CD4-positive, alpha-beta memory T cell (primary cell): ENCODE measurements at regions not wholly inside any gene's neighbourhood (a gene's known extent, or its start where the extent isn't known, plus 50 kb on each side); places are given as distances from the start of the nearest gene placed in this dataset.
"Not testable (repeated sequence)": the region's sequence is repeated elsewhere in the genome, so short reads cannot be mapped to it uniquely, and the experiment has no call there.

Experiments used
- CTCF ChIA-PET: fragments of 350-600 bp; sonication (Branson Sonifier 250); formaldehyde crosslinking; loops from one replicate; lab custom pipeline; 2021; ENCODE audit warnings: inconsistent platforms; ENCODE audit not compliant: partially characterized antibody; lab: Charles Lee
- POLR2A ChIA-PET: fragments of 350-600 bp; sonication (Branson Sonifier 250); formaldehyde crosslinking; loops from one replicate; lab custom pipeline; 2021; ENCODE audit not compliant: partially characterized antibody; lab: Charles Lee
- DNase-seq, 5 donors: peaks; one replicate each; pipeline versions ENCODE4 v3.0.0 to v3.0.0-alpha.2; 2020 to 2022; ENCODE audit warnings: mixed read lengths in 1 of 5
- H3K27ac ChIP-seq: one replicate; pipeline ENCODE4 v1.7.0; 2013; ENCODE audit warnings: low read depth, low read length
- H3K27me3 ChIP-seq: 2 replicates; pipeline ENCODE4 v1.7.0; 2013; ENCODE audit warnings: mild to moderate bottlenecking, low read length, moderate library complexity; ENCODE audit not compliant: insufficient read depth
- H3K36me3 ChIP-seq: 2 replicates; pipeline ENCODE4 v1.7.0; 2013; ENCODE audit warnings: mild to moderate bottlenecking, low read length, moderate library complexity; ENCODE audit not compliant: insufficient read depth
- H3K4me1 ChIP-seq: 2 replicates; pipeline ENCODE4 v1.7.0; 2013; ENCODE audit warnings: mild to moderate bottlenecking, low read length, moderate library complexity; ENCODE audit not compliant: insufficient read depth
- H3K4me3 ChIP-seq, 2 donors: one replicate each; pipeline ENCODE4 v1.7.0; 2013; ENCODE audit warnings: low read length in 2 of 2, mild to moderate bottlenecking in 1 of 2
- H3K9me3 ChIP-seq, 2 donors: one replicate each; pipeline ENCODE4 v1.7.0; 2013; ENCODE audit warnings: low read length in 2 of 2, control low read depth in 1 of 2; ENCODE audit not compliant: control insufficient read depth in 1 of 2
- H3K27ac Mint-ChIP-seq, 7 donors: one replicate each; pipeline ENCODE4 v1.8.0; 2020 to 2021; ENCODE audit warnings: mixed read lengths in 7 of 7, mild to moderate bottlenecking in 6 of 7, inconsistent platforms in 3 of 7, moderate library complexity in 3 of 7
- H3K27me3 Mint-ChIP-seq, 2 donors: one replicate each; pipeline ENCODE4 v1.8.0; 2020 to 2021; ENCODE audit warnings: mixed read lengths in 2 of 2
- H3K36me3 Mint-ChIP-seq, 2 donors: one replicate each; pipeline ENCODE4 v1.8.0; 2020 to 2021; ENCODE audit warnings: mixed read lengths in 2 of 2, inconsistent platforms in 1 of 2, mild to moderate bottlenecking in 1 of 2
- H3K4me1 Mint-ChIP-seq, 4 donors: one replicate each; pipeline ENCODE4 v1.8.0; 2020 to 2021; ENCODE audit warnings: mixed read lengths in 4 of 4, mild to moderate bottlenecking in 1 of 4
- H3K4me3 Mint-ChIP-seq, 8 donors: one replicate each; pipeline ENCODE4 v1.8.0; 2020 to 2021; ENCODE audit warnings: mixed read lengths in 8 of 8, mild to moderate bottlenecking in 7 of 8, moderate library complexity in 6 of 8, inconsistent platforms in 3 of 8
- H3K9me3 Mint-ChIP-seq, 8 donors: one replicate each; pipeline ENCODE4 v1.8.0; 2020 to 2021; ENCODE audit warnings: mixed read lengths in 8 of 8, mild to moderate bottlenecking in 5 of 8, inconsistent platforms in 3 of 8, moderate library complexity in 1 of 8
- intact Hi-C: fragments of 100-400 bp; cut with micrococcal nuclease; formaldehyde crosslinking; loops from one replicate; pipeline ENCODE4 v1.15.1; 2023

DNA sequence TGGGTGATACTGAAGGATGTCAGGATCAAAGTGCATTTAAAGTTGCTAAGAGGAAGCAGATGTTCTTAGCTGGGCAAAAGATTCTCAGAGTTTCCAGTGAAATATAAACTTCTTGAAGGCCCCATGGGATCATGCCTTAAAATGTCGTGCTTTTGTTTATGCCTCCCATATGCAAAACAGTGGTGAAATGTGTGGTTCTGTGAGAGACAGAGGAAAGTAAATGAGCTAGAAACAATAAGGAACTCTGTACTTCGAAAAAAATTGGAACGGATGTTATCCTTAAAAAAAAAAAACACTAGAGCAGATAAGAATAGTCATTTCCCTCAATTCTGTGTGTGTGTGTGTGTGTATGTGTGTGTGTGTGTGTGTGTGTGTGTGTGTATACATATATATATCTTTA, 497.0 kb upstream of the TBL1XR1 start:
- Histone ChIP-seq H3K4me1 (no peaks in the 10 kb centered on the region), H3K9me3 (no peaks in the 10 kb centered on the region), H3K27me3 (no peaks in the 10 kb centered on the region), H3K27ac (no peak overlapping the region), H3K4me3 (no peak overlapping the region), H3K36me3 (no peaks in the 10 kb centered on the region)
- ChIA-PET POLR2A (no interaction called here), CTCF (no interaction called here)
- Mint-ChIP-seq H3K36me3 (no peaks in the 10 kb centered on the region), H3K27me3 (no peaks in the 10 kb centered on the region), H3K4me3 (no peak overlapping the region), H3K27ac (no peak overlapping the region), H3K4me1 (peaks cover 1 to 7% (median 4%) of the 10 kb centered on the region in 4 donors), H3K9me3 (no peaks in the 10 kb centered on the region)
- DNase-seq = no peak
- intact Hi-C loops = no loop called here

DNA sequence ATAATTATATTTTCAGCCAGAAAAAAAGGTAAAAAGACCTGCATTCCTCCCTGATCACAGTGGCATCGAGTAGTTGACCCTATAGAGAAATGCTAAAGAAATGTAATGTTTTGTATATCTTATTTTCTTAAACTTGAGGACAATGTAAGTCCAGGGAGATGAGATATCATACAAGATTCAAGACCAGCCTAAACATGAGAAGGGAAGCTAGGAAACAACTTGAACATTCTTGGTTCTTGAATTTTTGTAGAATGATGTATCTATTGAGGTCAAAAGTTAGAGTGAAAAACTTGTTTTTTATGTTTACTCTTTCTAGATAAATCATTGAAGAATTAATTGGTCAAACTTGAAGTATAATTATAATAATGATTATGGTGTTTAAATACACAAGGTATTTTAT, 497.7 kb upstream of the TBL1XR1 start:
- POLR2A ChIA-PET = no interaction called here

DNA sequence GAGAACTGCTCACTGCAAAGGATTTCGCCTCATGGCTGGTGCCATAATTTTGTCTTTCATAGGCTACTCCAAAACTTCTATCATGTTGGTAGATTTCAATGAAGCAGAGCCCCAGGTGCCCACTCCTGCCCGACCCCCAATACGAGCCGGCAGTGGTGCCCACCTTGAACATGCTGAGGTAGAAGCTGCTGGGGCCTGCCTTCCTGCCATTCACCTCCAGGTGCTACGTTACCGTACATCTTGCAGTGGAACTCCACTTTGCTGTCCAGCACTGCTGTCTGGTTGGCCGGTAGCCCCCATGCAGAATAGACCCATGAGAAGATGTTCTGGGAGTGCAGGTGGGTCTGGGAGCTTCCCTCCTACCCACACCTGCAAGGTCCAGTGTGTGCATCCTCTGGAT, 502.8 kb upstream of the TBL1XR1 start:
- Histone ChIP-seq H3K27ac (no peak overlapping the region), H3K36me3 (no peaks in the 10 kb centered on the region), H3K27me3 (no peaks in the 10 kb centered on the region), H3K9me3 (no peaks in the 10 kb centered on the region), H3K4me1 (no peaks in the 10 kb centered on the region), H3K4me3 (no peak overlapping the region)
- DNase-seq = no peak
- ChIA-PET POLR2A (no interaction called here), CTCF (no interaction called here)
- peaks cover 0 to 1% (median 0%) of the 10 kb centered on the region in 8 donors for H3K9me3 Mint-ChIP-seq
- no peak overlapping the region for H3K4me3 Mint-ChIP-seq
- H3K4me1 Mint-ChIP-seq = no peaks in the 10 kb centered on the region
- intact Hi-C loops = no loop called here
- no peaks in the 10 kb centered on the region for H3K27me3 Mint-ChIP-seq
- no peaks in the 10 kb centered on the region for H3K36me3 Mint-ChIP-seq
- no peak overlapping the region for H3K27ac Mint-ChIP-seq

More for the DNA sequence above, 497.7 kb upstream of the TBL1XR1 start:
- CTCF ChIA-PET = no interaction called here
- intact Hi-C loops = no loop called here
- Mint-ChIP-seq H3K9me3 (no peaks in the 10 kb centered on the region), H3K27me3 (no peaks in the 10 kb centered on the region), H3K4me1 (peaks cover 1 to 7% (median 4%) of the 10 kb centered on the region in 4 donors), H3K27ac (no peak overlapping the region), H3K36me3 (no peaks in the 10 kb centered on the region), H3K4me3 (no peak overlapping the region)
- Histone ChIP-seq H3K9me3 (no peaks in the 10 kb centered on the region), H3K27ac (no peak overlapping the region), H3K27me3 (no peaks in the 10 kb centered on the region), H3K4me3 (no peak overlapping the region), H3K4me1 (no peaks in the 10 kb centered on the region), H3K36me3 (no peaks in the 10 kb centered on the region)
- DNase-seq = no peak

DNA sequence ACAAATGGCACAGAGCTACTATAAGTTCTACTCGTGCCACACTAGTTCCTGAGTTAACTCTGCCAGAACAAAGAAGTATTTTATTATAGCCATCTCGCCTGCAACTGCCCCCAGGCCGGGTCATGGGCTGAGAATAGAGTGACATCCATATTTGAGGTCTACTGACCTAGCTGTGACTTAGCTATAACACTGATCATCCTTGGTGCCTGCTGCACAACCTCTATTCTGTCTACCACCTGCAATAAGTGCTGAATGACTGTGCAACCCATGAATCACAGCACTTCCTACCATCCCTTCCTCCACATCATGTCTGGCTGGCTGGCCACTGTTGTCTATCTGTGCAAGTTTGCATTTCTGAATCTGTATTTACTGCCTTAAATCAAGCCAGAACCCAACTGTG, 506.5 kb upstream of the TBL1XR1 start:
- H3K9me3 Mint-ChIP-seq = peaks cover 0 to 1% (median 0%) of the 10 kb centered on the region in 8 donors
- Histone ChIP-seq H3K27me3 (no peaks in the 10 kb centered on the region), H3K36me3 (no peaks in the 10 kb centered on the region), H3K4me3 (no peak overlapping the region), H3K9me3 (no peaks in the 10 kb centered on the region), H3K4me1 (no peaks in the 10 kb centered on the region), H3K27ac (no peak overlapping the region)
- H3K27me3 Mint-ChIP-seq = no peaks in the 10 kb centered on the region
- DNase-seq = no peak
- no peaks in the 10 kb centered on the region for H3K4me1 Mint-ChIP-seq
- CTCF ChIA-PET = no interaction called here
- POLR2A ChIA-PET = interaction anchor here (1.1 kb wide), 1 partner anchor 7 kb away, joined by 4 read pairs; no protein-coding TSS in a partner anchor
- H3K4me3 Mint-ChIP-seq = no peak overlapping the region
- intact Hi-C loops = no loop called here
- no peak overlapping the region for H3K27ac Mint-ChIP-seq
- no peaks in the 10 kb centered on the region for H3K36me3 Mint-ChIP-seq

DNA sequence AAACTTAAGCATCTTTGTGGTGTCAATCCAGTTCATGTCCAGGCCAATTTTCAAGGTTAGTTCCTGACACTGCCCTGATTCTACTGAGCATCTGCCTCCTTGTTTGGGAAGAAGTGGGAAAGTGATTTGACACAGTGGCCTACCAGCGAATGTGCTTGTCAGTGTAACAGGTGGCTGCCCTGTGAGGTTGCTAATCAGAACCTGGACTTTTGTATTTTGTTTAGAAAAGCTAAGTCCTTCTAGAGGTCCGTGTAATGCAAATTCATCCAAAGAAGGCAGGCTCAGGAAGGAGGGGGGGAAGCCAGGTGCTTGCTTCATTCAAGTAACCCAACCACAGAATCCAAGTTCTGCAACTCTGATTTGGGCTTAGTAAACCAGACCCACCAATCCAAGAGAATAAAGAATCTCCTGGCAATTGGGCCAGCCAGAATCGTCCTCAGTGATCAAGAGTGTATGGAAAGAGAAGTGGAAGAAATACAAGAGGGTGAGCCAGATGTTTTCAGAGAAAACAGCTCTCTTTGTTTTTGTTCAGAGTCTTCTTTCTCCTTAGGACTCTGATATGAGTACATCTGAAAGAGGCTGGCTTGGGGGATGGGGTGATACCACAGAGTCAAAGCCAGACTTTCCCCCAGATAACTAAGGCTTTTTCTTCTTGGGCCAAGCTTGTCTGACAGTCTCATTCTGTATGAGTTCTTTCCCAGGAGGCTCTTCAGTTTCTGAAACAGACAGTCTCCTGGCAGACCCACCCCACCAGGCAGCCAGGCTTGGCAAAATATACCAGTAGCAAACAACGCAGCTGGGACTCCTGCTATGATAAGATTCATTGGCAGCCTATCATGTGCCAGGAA, 508.9 kb upstream of the TBL1XR1 start:
- Histone ChIP-seq H3K27me3 (no peaks in the 10 kb centered on the region), H3K4me1 (no peaks in the 10 kb centered on the region), H3K27ac (no peak overlapping the region), H3K36me3 (no peaks in the 10 kb centered on the region), H3K9me3 (no peaks in the 10 kb centered on the region), H3K4me3 (no peak overlapping the region)
- Mint-ChIP-seq H3K36me3 (no peaks in the 10 kb centered on the region), H3K27me3 (no peaks in the 10 kb centered on the region), H3K27ac (no peak overlapping the region), H3K4me3 (no peak overlapping the region), H3K9me3 (peaks cover 0 to 1% (median 0%) of the 10 kb centered on the region in 8 donors), H3K4me1 (no peaks in the 10 kb centered on the region)
- ChIA-PET POLR2A (no interaction called here), CTCF (interaction anchor here (0.5 kb wide), 1 partner anchor 1678 kb away, joined by 4 read pairs; no protein-coding TSS in a partner anchor)
- intact Hi-C loops = no loop called here
- DNase-seq = no peak

DNA sequence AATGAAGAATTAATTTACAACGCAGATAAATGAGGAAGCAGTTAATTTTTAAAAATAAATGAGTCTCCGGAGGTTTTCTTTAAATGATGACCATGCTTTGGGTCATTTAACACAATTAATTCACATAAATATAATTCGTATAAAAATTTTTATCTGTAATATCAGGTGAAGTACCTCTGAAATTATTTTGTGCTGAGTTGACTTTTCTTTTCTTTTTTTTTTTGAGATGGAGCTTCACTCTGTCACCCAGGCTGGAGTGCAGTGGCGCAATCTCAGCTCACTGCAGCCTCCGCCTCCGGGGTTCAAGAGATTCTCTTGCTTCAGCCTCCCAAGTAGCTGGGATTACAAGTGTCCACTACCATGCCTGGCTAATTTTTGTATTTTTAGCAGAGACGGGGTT, 512.2 kb upstream of the TBL1XR1 start:
- H3K27me3 ChIP-seq, H3K9me3 Mint-ChIP-seq, H3K27me3 Mint-ChIP-seq, intact Hi-C loops, H3K4me1 ChIP-seq, DNase-seq, CTCF ChIA-PET, H3K4me3 ChIP-seq, H3K27ac ChIP-seq, POLR2A ChIA-PET, H3K36me3 ChIP-seq, H3K4me1 Mint-ChIP-seq, H3K9me3 ChIP-seq, H3K27ac Mint-ChIP-seq, H3K36me3 Mint-ChIP-seq, H3K4me3 Mint-ChIP-seq: not testable (repeated sequence)

DNA sequence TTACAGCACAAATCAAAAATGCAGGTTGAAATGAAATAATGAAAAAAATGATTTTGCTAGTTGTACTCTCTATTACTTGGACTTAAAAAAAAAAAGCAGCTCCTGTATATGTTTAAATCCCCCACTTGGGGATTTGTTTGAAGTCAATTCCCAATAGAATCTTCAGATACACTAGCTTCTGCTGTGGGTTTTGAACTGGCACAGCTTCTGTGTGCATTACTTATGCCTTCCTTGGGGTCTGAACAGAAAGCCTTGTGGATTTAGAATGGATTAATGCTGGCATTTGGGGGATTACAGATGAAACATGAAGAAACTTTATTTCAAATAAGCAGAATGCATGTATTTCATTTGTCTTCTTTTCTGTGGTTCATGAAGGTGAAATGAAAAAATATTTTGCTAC, 513.2 kb upstream of the TBL1XR1 start:
- H3K4me3 Mint-ChIP-seq = no peak overlapping the region
- H3K9me3 Mint-ChIP-seq = no peaks in the 10 kb centered on the region
- no peaks in the 10 kb centered on the region for H3K27me3 Mint-ChIP-seq
- no peak overlapping the region for H3K4me3 ChIP-seq
- H3K27ac ChIP-seq = no peak overlapping the region
- intact Hi-C loops = no loop called here
- H3K4me1 ChIP-seq = no peaks in the 10 kb centered on the region
- no peaks in the 10 kb centered on the region for H3K4me1 Mint-ChIP-seq
- POLR2A ChIA-PET = interaction anchor here (1.3 kb wide), 1 partner anchor 7 kb away, joined by 4 read pairs; no protein-coding TSS in a partner anchor
- H3K27me3 ChIP-seq = no peaks in the 10 kb centered on the region
- no peak for DNase-seq
- H3K27ac Mint-ChIP-seq = no peak overlapping the region
- H3K36me3 ChIP-seq = no peaks in the 10 kb centered on the region
- CTCF ChIA-PET = no interaction called here
- no peaks in the 10 kb centered on the region for H3K9me3 ChIP-seq
- no peaks in the 10 kb centered on the region for H3K36me3 Mint-ChIP-seq
